ENCODE measurements at regions not wholly inside any gene's neighbourhood (a gene's known extent, or its start where the extent isn't known, plus 50 kb on each side); places are given as distances from the start of the nearest gene placed in this dataset.

- Histone ChIP-seq H3K9me3 (ENCODE audit: control insufficient read depth in 1 of 2, insufficient read depth in 1 of 2, low read depth in 1 of 2, low read length in 2 of 2) (no peaks in the 10 kb centered on the region), H3K27me3 (ENCODE audit: insufficient read depth, low read length) (no peaks in the 10 kb centered on the region), H3K36me3 (ENCODE audit: control insufficient read depth in 1 of 2, insufficient read depth in 2 of 2, low read length in 2 of 2) (no peaks in the 10 kb centered on the region), H3K4me2 (ENCODE audit: low read length) (no peak overlapping the region), H3K9me2 (ENCODE audit: insufficient read depth) (no peaks in the 10 kb centered on the region), H2AFZ (ENCODE audit: low read depth, low read length, poor library complexity, severe bottlenecking) (peak overlapping the region; percentile 6), H3K4me1 (ENCODE audit: control insufficient read depth in 1 of 2, insufficient read depth in 2 of 2, low read length in 2 of 2) (0 out of 4 replicates have a peak, but pooled peaks cover 0 to 3% of the 10 kb centered on the region in 2 experiments), H3K27ac (ENCODE audit: low read depth, low read length) (no peak overlapping the region), H3K9ac (ENCODE audit: low read length) (no peak overlapping the region), H3K79me2 (ENCODE audit: insufficient read depth, low read length) (no peaks in the 10 kb centered on the region), H3K4me3 (replicated peaks in 1 of 2; ENCODE audit: low read depth in 1 of 2, low read length in 2 of 2) (no peak overlapping the region), H4K20me1 (ENCODE audit: insufficient read depth) (no peaks in the 10 kb centered on the region)
- ChIA-PET CTCF (no interaction called here), POLR2A (no interaction called here), RAD21 (ENCODE audit: low non-redundant PET in 1 of 2, low total read pairs in 2 of 2, uncharacterized antibody in 2 of 2, unreplicated experiment in 2 of 2) (no interaction called here)
- no peak for ATAC-seq
- intact Hi-C loops (cut with micrococcal nuclease) = no loop called here
- no TSS peak for BruUV-seq (replicated peaks)
- TF ChIP-seq SP1 (IDR thresholded peaks at IDR 0.05; ENCODE audit: low read depth) = no peak
- no peak for TF ChIP-seq EGR1 (IDR thresholded peaks at IDR 0.05; ENCODE audit: low read depth)
- TF ChIP-seq CEBPB (IDR thresholded peaks at IDR 0.05; ENCODE audit: low read depth) = no peak
- no peak for TF ChIP-seq ZBTB33 (IDR thresholded peaks at IDR 0.05; ENCODE audit: extremely low read depth, insufficient replicate concordance, low read length)
- no peak for TF ChIP-seq RAD21 (IDR thresholded peaks at IDR 0.05; ENCODE audit: low read depth)
- no peak for TF ChIP-seq POLR2A (IDR thresholded peaks at IDR 0.05; ENCODE audit: borderline replicate concordance, extremely low read depth, insufficient read depth, insufficient read length)
- no peak for TF ChIP-seq EZH2phosphoT487 (IDR thresholded peaks at IDR 0.05; ENCODE audit: borderline replicate concordance)
- TF ChIP-seq FOSL1 (IDR thresholded peaks at IDR 0.05; ENCODE audit: low read depth) = no peak
- no peak for TF ChIP-seq ELF1 (IDR thresholded peaks at IDR 0.05; ENCODE audit: borderline replicate concordance, low read depth)
- no peak for TF ChIP-seq JUND (IDR thresholded peaks at IDR 0.05)
- TF ChIP-seq POLR2AphosphoS5 (IDR thresholded peaks at IDR 0.05; ENCODE audit: low read depth, low read length) = no peak
- TF ChIP-seq SIN3A (IDR thresholded peaks at IDR 0.05; ENCODE audit: low read depth) = no peak
- DNase-seq (ENCODE audit: low read depth, low spot score) = no peak
Measured at GRCh38 chr2:185567940-185568339, 170.7 kb upstream of the FSIP2 start.

Data from HCT116 (cell line).